Right lobe of liver (tissue), 4 donors: ENCODE measurements at regions not wholly inside any gene's neighbourhood (a gene's known extent, or its start where the extent isn't known, plus 50 kb on each side); places are given as distances from the start of the nearest gene placed in this dataset.

Experiments
- POLR2A ChIP-seq: fragments of 450-650 bp; IDR thresholded peaks from one replicate; pipeline ENCODE4 v1.6.1; 2017; ENCODE audit warnings: antibody characterized with exemption, mild to moderate bottlenecking
- TF ChIP-seq, protein P1 (sequence below), 4 donors: fragments of 200-600 bp in 3 of 4; fragments of 450-650 bp in 1 of 4; IDR thresholded peaks; one replicate each; pipeline versions ENCODE4 v1.5.1 to v1.8.0; 2016 to 2022; ENCODE audit warnings: antibody characterized with exemption in 4 of 4, mild to moderate bottlenecking in 2 of 4
- donor health status: DM: no; HTN: no; CAD: no.
- donor health status: DM: no; HTN: no; CAD: no.
- donor health status: DM: no; HTN: yes; CAD: no.

DNA sequence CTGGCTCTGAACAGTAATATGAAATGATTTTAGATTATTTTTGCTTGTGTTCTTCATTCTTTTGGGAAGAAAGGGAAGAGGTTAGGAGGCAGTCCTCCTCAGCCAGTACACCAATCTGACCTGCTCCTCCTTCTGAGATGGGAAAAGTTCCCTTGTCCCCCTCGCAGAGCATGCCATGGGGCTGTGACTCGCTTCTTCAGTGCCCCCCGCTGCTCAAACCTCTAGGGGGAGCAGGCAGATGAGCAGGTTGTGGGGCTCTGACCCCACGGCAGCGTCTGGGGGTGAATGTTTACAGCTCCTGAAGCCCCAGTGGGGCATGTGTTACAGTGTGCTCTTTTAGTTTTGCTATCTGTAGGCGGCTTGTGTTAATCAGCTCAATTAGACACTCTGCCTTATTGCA is 50.9 kb upstream of the KLF9 start:
- TF ChIP-seq, protein P1, sequence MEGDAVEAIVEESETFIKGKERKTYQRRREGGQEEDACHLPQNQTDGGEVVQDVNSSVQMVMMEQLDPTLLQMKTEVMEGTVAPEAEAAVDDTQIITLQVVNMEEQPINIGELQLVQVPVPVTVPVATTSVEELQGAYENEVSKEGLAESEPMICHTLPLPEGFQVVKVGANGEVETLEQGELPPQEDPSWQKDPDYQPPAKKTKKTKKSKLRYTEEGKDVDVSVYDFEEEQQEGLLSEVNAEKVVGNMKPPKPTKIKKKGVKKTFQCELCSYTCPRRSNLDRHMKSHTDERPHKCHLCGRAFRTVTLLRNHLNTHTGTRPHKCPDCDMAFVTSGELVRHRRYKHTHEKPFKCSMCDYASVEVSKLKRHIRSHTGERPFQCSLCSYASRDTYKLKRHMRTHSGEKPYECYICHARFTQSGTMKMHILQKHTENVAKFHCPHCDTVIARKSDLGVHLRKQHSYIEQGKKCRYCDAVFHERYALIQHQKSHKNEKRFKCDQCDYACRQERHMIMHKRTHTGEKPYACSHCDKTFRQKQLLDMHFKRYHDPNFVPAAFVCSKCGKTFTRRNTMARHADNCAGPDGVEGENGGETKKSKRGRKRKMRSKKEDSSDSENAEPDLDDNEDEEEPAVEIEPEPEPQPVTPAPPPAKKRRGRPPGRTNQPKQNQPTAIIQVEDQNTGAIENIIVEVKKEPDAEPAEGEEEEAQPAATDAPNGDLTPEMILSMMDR (IDR thresholded peaks at IDR 0.05) = no peak
- TF ChIP-seq POLR2A = no peak
